ENCODE measurements at regions not wholly inside any gene's neighbourhood (a gene's known extent, or its start where the extent isn't known, plus 50 kb on each side); places are given as distances from the start of the nearest gene placed in this dataset.

- H3K9me3 ChIP-seq: no peaks in the 10 kb centered on the region
- no peak overlapping the region for H3K27ac ChIP-seq
Measured at GRCh38 chr3:182460303-182460702, 333.0 kb upstream of the ATP11B start.

DNA sequence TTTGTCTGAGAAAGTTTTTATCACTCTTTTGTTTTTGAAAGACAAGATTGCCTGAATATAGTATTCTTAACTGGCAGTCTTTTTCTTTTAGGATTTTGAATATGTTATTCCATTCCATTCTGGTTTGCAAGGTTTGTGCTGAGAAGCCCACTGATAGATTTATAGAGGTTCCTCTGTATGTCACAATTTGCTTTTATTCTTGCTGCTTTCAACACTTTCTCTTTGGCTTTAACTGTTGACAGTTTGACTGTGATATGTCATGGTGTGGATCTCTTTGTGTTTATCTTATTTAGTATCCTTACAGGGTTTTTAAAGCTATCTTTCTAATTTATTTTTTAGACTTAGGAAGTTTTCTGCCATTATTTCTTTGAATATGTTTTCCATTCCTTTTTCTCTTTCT, 331.2 kb upstream of the ATP11B start:
- TF ChIP-seq CTCF (IDR thresholded peaks at IDR 0.05): no peak
- Histone ChIP-seq H3K4me3 (no peak overlapping the region), H3K4me1 (ENCODE audit: control insufficient read depth in 1 of 2, low read depth in 2 of 2) (no peaks in the 10 kb centered on the region), H3K27me3 (replicated peaks; ENCODE audit: insufficient read depth) (no peaks in the 10 kb centered on the region), H3K27ac (no peak overlapping the region), H3K9me3 (no peaks in the 10 kb centered on the region), H3K36me3 (no peaks in the 10 kb centered on the region)
- no peak for DNase-seq (ENCODE audit: low spot score)
- no peak for ATAC-seq (ENCODE audit: insufficient number of reproducible peaks, low FRiP score, low read depth)

More at GRCh38 chr3:182460303-182460702, 333.0 kb upstream of the ATP11B start:
- no peak for TF ChIP-seq CTCF (IDR thresholded peaks at IDR 0.05)
- H3K4me1 ChIP-seq (ENCODE audit: control insufficient read depth in 1 of 2, low read depth in 2 of 2): no peaks in the 10 kb centered on the region
- DNase-seq (ENCODE audit: low spot score): no peak
- ATAC-seq (ENCODE audit: insufficient number of reproducible peaks, low FRiP score, low read depth): no peak
- H3K27me3 ChIP-seq (replicated peaks; ENCODE audit: insufficient read depth): no peaks in the 10 kb centered on the region
- H3K4me3 ChIP-seq: no peak overlapping the region
- H3K36me3 ChIP-seq: no peaks in the 10 kb centered on the region

GRCh38 chr3:182464513-182465145, 328.7 kb upstream of the ATP11B start:
- H3K4me3 ChIP-seq: no peak overlapping the region
- H3K27ac ChIP-seq: no peak overlapping the region
- no peaks in the 10 kb centered on the region for H3K9me3 ChIP-seq
- ATAC-seq (ENCODE audit: insufficient number of reproducible peaks, low FRiP score, low read depth) (no peak), DNase-seq (ENCODE audit: low spot score) (no peak)
- no peaks in the 10 kb centered on the region for H3K27me3 ChIP-seq (replicated peaks; ENCODE audit: insufficient read depth)
- TF ChIP-seq CTCF (IDR thresholded peaks at IDR 0.05): no peak
- no peaks in the 10 kb centered on the region for H3K4me1 ChIP-seq (ENCODE audit: control insufficient read depth in 1 of 2, low read depth in 2 of 2)
- H3K36me3 ChIP-seq: no peaks in the 10 kb centered on the region

DNA sequence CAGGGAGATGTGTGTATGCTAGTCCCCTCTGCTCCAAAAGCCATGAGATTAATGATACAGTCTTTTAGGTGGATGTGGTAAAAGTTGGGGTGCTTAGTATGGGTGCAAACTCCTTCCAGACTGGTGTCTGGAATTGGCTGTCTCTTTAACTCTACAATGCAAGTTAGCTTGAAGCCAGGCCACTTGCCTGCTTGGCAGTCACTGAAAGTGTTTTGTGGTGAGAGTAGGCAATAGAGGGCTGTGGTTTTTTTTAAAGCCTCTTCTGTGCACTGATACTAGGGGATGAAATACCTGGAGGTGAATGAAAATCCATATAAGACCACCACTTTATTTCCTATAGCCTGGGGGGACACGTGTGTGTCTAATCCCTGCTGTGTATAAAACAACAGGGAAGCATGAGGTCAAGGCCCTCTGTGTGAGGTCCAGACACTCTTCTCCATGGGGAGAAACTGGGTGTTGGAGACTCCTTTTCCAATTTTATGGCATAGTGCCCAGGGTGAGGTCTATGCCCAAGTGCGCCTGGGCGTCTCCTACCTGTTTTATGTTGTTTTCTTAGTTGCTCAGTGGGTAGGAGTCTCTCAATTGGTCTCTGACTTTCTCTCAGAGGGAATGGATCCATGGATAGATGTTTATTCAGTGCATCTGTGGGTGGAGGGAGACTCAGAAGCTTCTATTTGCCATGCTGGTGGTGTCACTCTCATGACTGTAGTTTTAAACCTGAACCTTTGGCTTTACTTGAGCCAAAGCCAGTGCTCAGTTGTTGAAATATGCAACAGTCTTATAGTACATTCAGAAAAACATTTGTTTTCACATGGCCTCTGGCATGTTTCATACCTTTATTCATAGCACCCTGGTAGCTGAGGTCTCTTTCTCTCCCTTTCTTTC, 327.8 kb upstream of the ATP11B start:
- H3K36me3 ChIP-seq: no peaks in the 10 kb centered on the region
- no peaks in the 10 kb centered on the region for H3K9me3 ChIP-seq
- TF ChIP-seq CTCF (IDR thresholded peaks at IDR 0.05): no peak
- no peak for ATAC-seq (ENCODE audit: insufficient number of reproducible peaks, low FRiP score, low read depth)
- no peaks in the 10 kb centered on the region for H3K27me3 ChIP-seq (replicated peaks; ENCODE audit: insufficient read depth)
- no peaks in the 10 kb centered on the region for H3K4me1 ChIP-seq (ENCODE audit: control insufficient read depth in 1 of 2, low read depth in 2 of 2)
- no peak for DNase-seq (ENCODE audit: low spot score)
- no peak overlapping the region for H3K27ac ChIP-seq
- no peak overlapping the region for H3K4me3 ChIP-seq

DNA sequence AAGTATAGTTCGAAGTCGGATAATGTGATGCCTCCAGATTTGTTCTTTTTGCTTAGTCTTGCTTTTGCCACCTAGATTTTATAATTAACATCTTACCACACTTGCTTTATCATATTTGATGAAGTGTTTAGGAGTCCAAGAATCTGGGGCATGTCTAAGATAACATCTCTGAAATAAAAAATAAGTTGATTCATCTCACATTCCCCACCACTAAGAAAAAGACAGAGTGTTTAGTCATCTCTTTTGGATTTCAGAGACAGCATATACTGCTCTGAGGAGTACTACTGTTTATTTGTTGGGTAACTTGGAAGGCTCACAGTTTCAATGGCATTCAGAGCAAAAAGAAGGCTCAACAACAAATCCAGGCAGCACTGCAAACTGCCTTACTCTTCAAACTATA, 324.2 kb upstream of the ATP11B start:
- Histone ChIP-seq H3K4me1 (ENCODE audit: control insufficient read depth in 1 of 2, low read depth in 2 of 2) (no peaks in the 10 kb centered on the region), H3K27me3 (replicated peaks; ENCODE audit: insufficient read depth) (no peaks in the 10 kb centered on the region), H3K9me3 (no peaks in the 10 kb centered on the region), H3K27ac (no peak overlapping the region), H3K36me3 (no peaks in the 10 kb centered on the region), H3K4me3 (no peak overlapping the region)
- DNase-seq (ENCODE audit: low spot score) (no peak), ATAC-seq (ENCODE audit: insufficient number of reproducible peaks, low FRiP score, low read depth) (no peak)
- TF ChIP-seq CTCF (IDR thresholded peaks at IDR 0.05): no peak
